Muscle layer of colon (tissue), 2 donors: ENCODE measurements at regions not wholly inside any gene's neighbourhood (a gene's known extent, or its start where the extent isn't known, plus 50 kb on each side); places are given as distances from the start of the nearest gene placed in this dataset.
"Not testable (repeated sequence)": the region's sequence is repeated elsewhere in the genome, so short reads cannot be mapped to it uniquely, and the experiment has no call there.

Experiments
- H3K27ac ChIP-seq: one replicate; pipeline ENCODE4 v1.7.0; 2013; ENCODE audit warnings: low read depth, mild to moderate bottlenecking, low read length, moderate library complexity
- H3K27me3 ChIP-seq, 2 donors: one replicate each; pipeline ENCODE4 v1.7.0; 2013; ENCODE audit warnings: low read length in 2 of 2, mild to moderate bottlenecking in 2 of 2; ENCODE audit not compliant: insufficient read depth in 2 of 2, control insufficient read depth in 1 of 2
- H3K36me3 ChIP-seq: one replicate; pipeline ENCODE4 v1.7.0; 2013; ENCODE audit warnings: mild to moderate bottlenecking, low read length; ENCODE audit not compliant: insufficient read depth
- H3K4me1 ChIP-seq: one replicate; pipeline ENCODE4 v1.7.0; 2013; ENCODE audit warnings: mild to moderate bottlenecking, low read length; ENCODE audit not compliant: insufficient read depth
- H3K4me3 ChIP-seq, 2 donors: one replicate each; pipeline ENCODE4 v1.7.0; 2013; ENCODE audit warnings: low read length in 2 of 2, low read depth in 1 of 2, mild to moderate bottlenecking in 1 of 2, moderate library complexity in 1 of 2
- H3K9ac ChIP-seq: one replicate; pipeline ENCODE4 v1.7.0; 2013; ENCODE audit warnings: low read length
- H3K9me3 ChIP-seq: one replicate; pipeline ENCODE4 v1.7.0; 2013; ENCODE audit warnings: mild to moderate bottlenecking, low read length
- donor health status: abdominal sarcoma.
- donor health status: Adenocarcinoma of cecum.

DNA sequence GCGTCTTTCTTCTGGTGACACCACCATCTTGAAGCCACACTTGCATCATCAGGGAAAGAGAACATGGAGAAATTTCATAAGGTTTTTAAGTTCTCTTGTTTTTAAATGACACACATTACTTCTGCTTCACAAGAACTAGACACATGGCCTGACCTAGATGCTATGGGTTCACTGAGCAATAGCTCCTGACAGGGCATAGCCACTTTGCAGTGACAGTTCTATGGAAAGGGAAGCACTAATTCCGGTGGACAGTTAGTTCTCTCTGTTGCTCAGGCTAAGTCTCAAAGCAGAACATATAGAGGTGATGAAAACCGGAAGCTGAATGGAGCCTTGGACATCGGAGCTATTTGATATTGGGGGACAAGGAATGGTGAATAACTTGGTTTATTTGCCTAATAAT lies 940.1 kb upstream of the WWC1 start:
- H3K9ac ChIP-seq: no peak overlapping the region
- no peaks in the 10 kb centered on the region for H3K4me1 ChIP-seq
- H3K4me3 ChIP-seq: no peak overlapping the region
- H3K9me3 ChIP-seq: no peaks in the 10 kb centered on the region
- no peak overlapping the region for H3K27ac ChIP-seq
- no peaks in the 10 kb centered on the region for H3K36me3 ChIP-seq
- no peaks in the 10 kb centered on the region for H3K27me3 ChIP-seq

DNA sequence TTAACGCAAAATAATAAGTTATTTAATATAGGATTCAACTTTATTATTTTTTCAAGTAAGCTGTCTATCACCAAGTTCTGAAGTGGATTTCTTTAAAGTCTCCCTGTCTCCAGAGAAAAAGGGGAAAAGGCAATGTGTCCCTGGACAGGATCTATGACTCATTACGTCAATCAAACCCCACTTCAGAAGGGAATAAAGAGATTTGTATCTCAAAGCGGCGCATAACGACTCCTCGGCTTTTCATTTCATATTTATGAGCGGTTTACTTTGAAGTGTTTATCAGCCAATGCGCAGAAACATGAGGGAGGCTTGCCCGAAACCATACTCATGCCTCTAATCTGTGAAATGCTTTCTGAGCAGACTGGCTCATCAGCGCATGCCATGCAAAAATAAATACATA lies 938.6 kb upstream of the WWC1 start:
- Histone ChIP-seq H3K27ac (no peak overlapping the region), H3K27me3 (no peaks in the 10 kb centered on the region), H3K4me1 (no peaks in the 10 kb centered on the region), H3K36me3 (no peaks in the 10 kb centered on the region), H3K4me3 (no peak overlapping the region), H3K9me3 (no peaks in the 10 kb centered on the region), H3K9ac (no peak overlapping the region)

- Histone ChIP-seq H3K27me3 (no peaks in the 10 kb centered on the region), H3K9ac (no peak overlapping the region), H3K27ac (no peak overlapping the region), H3K9me3 (no peaks in the 10 kb centered on the region), H3K4me1 (no peaks in the 10 kb centered on the region), H3K4me3 (no peak overlapping the region), H3K36me3 (no peaks in the 10 kb centered on the region)
Observed at GRCh38 chr5:167355346-167355745, 936.1 kb upstream of the WWC1 start.

DNA sequence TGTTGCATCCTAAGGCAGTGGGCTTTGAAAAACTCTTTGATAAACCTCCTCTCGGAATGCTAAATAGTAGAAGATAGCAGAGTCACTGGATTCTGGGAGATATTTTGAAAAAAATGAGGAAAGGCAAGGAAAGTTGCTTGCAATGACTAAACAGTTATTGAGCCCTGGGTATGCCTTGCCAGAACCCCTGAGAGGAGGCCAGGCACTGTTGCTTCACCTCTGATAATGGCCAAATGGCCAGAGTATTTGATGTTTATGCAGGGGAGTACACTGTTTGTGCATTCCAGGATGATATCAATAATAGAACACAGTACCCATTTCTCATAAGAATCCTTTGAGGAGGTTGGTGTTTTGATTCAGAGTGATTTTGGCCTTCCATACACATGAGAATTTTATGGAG lies 935.1 kb upstream of the WWC1 start:
- Histone ChIP-seq H3K4me3 (no peak overlapping the region), H3K9ac (no peak overlapping the region), H3K4me1 (no peaks in the 10 kb centered on the region), H3K27me3 (no peaks in the 10 kb centered on the region), H3K36me3 (no peaks in the 10 kb centered on the region), H3K9me3 (no peaks in the 10 kb centered on the region), H3K27ac (no peak overlapping the region)

DNA sequence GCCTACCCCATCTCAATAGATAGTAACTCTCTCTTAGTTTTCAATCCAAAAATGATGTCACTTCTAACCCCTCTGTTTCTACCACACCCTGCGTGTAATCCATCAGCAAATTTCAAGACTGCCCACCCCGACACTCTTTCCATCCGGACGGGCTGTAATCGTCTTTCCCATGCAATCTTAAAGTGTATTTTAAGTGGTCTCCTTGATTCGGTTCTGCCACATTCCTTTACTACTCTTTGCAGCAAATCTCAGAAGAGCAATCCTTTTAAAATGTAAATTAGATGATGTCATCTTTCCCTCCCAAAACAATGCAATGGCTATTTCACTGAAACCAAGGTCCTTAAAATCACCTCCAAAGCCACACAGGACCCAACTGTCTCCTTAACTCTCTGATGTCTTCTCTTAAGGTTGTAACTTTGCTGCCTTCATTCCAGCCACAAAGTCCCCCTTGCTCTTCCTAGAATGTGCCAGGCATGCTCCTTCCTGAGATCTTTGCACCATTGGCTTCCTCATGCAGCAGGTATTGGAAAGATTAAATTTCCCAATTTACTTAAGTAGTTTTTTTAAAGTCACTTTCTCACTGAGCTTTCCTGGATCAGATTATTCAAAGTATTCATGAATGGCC lies 932.5 kb upstream of the WWC1 start:
- H3K36me3 ChIP-seq: no peaks in the 10 kb centered on the region
- no peak overlapping the region for H3K27ac ChIP-seq
- H3K9me3 ChIP-seq: no peaks in the 10 kb centered on the region
- H3K4me3 ChIP-seq: no peak overlapping the region
- no peak overlapping the region for H3K9ac ChIP-seq
- H3K4me1 ChIP-seq: no peaks in the 10 kb centered on the region
- H3K27me3 ChIP-seq: no peaks in the 10 kb centered on the region

DNA sequence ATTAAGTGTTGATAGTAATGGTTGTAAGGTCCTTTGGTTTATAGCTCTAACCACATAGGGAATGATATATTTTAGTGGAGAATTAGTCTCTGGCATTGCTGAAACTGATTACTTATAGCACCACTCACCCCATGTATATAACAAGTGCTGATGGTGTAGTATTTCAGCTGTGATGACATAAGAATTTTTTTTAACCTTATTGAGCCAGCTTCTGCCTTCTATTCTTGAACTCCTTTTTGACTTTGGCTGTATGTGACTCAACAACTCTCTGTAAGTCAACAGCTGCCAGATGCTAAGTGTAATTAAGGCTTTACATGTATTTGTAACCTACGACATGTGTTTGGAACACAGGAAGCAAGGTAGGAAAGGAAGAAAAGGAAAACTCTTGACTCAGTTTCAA lies 929.6 kb upstream of the WWC1 start:
- Histone ChIP-seq H3K4me3 (no peak overlapping the region), H3K36me3 (no peaks in the 10 kb centered on the region), H3K4me1 (no peaks in the 10 kb centered on the region), H3K9ac (no peak overlapping the region), H3K27ac (no peak overlapping the region), H3K9me3 (peaks cover 4% of the 10 kb centered on the region), H3K27me3 (no peaks in the 10 kb centered on the region)

GRCh38 chr5:167363065-167363464 lies 928.4 kb upstream of the WWC1 start:
- Histone ChIP-seq H3K27ac (no peak overlapping the region), H3K4me3 (no peak overlapping the region), H3K9me3 (peaks cover 4% of the 10 kb centered on the region), H3K4me1 (no peaks in the 10 kb centered on the region), H3K9ac (no peak overlapping the region), H3K27me3 (no peaks in the 10 kb centered on the region), H3K36me3 (no peaks in the 10 kb centered on the region)

- Histone ChIP-seq H3K4me1 (no peaks in the 10 kb centered on the region), H3K9ac (no peak overlapping the region), H3K36me3 (no peaks in the 10 kb centered on the region), H3K9me3 (no peaks in the 10 kb centered on the region), H3K27me3 (no peaks in the 10 kb centered on the region), H3K27ac (no peak overlapping the region), H3K4me3 (no peak overlapping the region)
Observed at GRCh38 chr5:167375125-167375524, 916.3 kb upstream of the WWC1 start.

- H3K4me1 ChIP-seq: no peaks in the 10 kb centered on the region
- H3K4me3 ChIP-seq: no peak overlapping the region
- no peak overlapping the region for H3K27ac ChIP-seq
- H3K9ac ChIP-seq: no peak overlapping the region
- H3K36me3 ChIP-seq: no peaks in the 10 kb centered on the region
- H3K9me3 ChIP-seq: no peaks in the 10 kb centered on the region
- H3K27me3 ChIP-seq: no peaks in the 10 kb centered on the region
Observed at GRCh38 chr5:167378894-167379723, 912.3 kb upstream of the WWC1 start.

DNA sequence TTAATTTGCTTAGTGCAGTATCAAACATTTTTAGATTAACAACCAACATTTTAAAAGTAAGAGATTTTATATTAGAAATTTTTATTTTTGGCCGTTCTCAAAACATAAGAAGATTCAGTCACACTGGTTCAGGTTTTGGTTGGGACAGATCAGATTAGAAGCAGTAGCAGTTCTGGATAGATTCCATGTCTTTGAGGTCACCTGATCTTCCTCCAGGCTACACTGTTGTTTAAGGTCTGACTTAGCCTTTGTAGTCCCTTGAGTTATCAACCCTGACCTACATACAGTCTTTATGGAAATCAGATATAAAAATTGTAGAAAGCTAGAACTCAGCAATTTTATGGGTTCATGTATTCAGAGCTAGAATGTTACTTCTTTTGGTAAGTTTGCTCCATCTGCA lies 910.0 kb upstream of the WWC1 start:
- Histone ChIP-seq H3K4me3 (no peak overlapping the region), H3K4me1 (no peaks in the 10 kb centered on the region), H3K27me3 (no peaks in the 10 kb centered on the region), H3K9ac (no peak overlapping the region), H3K36me3 (no peaks in the 10 kb centered on the region), H3K27ac (no peak overlapping the region), H3K9me3 (no peaks in the 10 kb centered on the region)

GRCh38 chr5:167389537-167389936 lies 901.9 kb upstream of the WWC1 start:
- Histone ChIP-seq H3K36me3 (no peaks in the 10 kb centered on the region), H3K9ac (no peak overlapping the region), H3K27ac (no peak overlapping the region), H3K4me3 (no peak overlapping the region), H3K27me3 (no peaks in the 10 kb centered on the region), H3K4me1 (no peaks in the 10 kb centered on the region), H3K9me3 (no peaks in the 10 kb centered on the region)

DNA sequence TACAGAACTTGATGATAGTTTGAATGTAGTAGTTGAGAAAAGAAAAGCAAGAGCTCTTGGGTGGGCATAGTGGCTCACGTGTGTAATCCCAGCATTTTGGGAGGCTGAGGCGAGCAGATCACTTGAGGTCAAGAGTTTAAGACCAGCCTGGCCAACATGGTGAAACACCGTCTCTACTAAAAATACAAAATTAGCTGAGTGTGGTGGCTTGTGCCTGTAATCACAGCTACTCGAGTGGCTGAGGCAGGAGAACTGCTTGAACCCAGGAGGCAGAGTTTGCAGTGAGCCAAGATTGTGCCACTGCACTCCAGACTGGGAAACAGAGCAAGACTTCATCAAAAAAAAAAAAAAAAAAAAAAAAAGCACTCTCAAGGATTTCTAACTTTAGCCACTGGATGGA lies 900.2 kb upstream of the WWC1 start:
- H3K36me3 ChIP-seq, H3K9ac ChIP-seq, H3K9me3 ChIP-seq, H3K4me1 ChIP-seq, H3K4me3 ChIP-seq, H3K27ac ChIP-seq, H3K27me3 ChIP-seq: not testable (repeated sequence)
